K562 (cell line): ENCODE measurements at regions not wholly inside any gene's neighbourhood (a gene's known extent, or its start where the extent isn't known, plus 50 kb on each side); places are given as distances from the start of the nearest gene placed in this dataset.

Source experiments
- RAD51 ChIP-seq: fragments of 450-650 bp; IDR thresholded peaks from 2 replicates; pipeline ENCODE4 v1.7.1; 2016; ENCODE audit warnings: low read depth, mild to moderate bottlenecking, borderline replicate concordance
- SIRT6 ChIP-seq: IDR thresholded peaks from one replicate; pipeline ENCODE4 v1.6.1; 2012; ENCODE audit warnings: low read depth, mild to moderate bottlenecking, control low read depth, inconsistent platforms, low read length, moderate library complexity
- TEAD4 ChIP-seq, 2 experiments: sonication (generic) in 1 of 2; formaldehyde crosslinking in 1 of 2; IDR thresholded peaks; 2 replicates each; pipeline versions ENCODE4 v1.6.1 to v1.8.0; 2012 to 2022; ENCODE audit warnings: borderline replicate concordance in 1 of 2, inconsistent platforms in 1 of 2, low read length in 1 of 2, mild to moderate bottlenecking in 1 of 2, missing genetic modification reagents in 1 of 2
- USF2 ChIP-seq: sonication (generic); formaldehyde crosslinking; IDR thresholded peaks from 2 replicates; pipeline ENCODE4 v1.5.0; 2020; ENCODE audit warnings: missing genetic modification reagents
- TF ChIP-seq, protein P1 (sequence below): fragments of 450-650 bp; IDR thresholded peaks from 2 replicates; pipeline ENCODE4 v1.6.1; 2016; ENCODE audit warnings: mild to moderate bottlenecking, moderate library complexity
- TF ChIP-seq, protein P2 (sequence below), 2 experiments: fragments of 450-650 bp; IDR thresholded peaks; 2 replicates each; pipeline ENCODE4 v1.6.1; 2016; ENCODE audit warnings: mild to moderate bottlenecking in 2 of 2, borderline replicate concordance in 1 of 2, low read depth in 1 of 2, moderate library complexity in 1 of 2

GRCh38 chr3:177278016-177278415, 80.7 kb upstream of the TBL1XR1 start (continued):
- peak; percentile 40; the same call in 1 of the 2 replicates for TF ChIP-seq RAD51
- peak; percentile 47 for TF ChIP-seq TEAD4 (IDR thresholded peaks at IDR 0.05; ENCODE audit: low read length)
- no peak for TF ChIP-seq TEAD4 (CRISPR knock-in tag; IDR thresholded peaks at IDR 0.05; ENCODE audit: borderline replicate concordance)
- TF ChIP-seq, protein P1, sequence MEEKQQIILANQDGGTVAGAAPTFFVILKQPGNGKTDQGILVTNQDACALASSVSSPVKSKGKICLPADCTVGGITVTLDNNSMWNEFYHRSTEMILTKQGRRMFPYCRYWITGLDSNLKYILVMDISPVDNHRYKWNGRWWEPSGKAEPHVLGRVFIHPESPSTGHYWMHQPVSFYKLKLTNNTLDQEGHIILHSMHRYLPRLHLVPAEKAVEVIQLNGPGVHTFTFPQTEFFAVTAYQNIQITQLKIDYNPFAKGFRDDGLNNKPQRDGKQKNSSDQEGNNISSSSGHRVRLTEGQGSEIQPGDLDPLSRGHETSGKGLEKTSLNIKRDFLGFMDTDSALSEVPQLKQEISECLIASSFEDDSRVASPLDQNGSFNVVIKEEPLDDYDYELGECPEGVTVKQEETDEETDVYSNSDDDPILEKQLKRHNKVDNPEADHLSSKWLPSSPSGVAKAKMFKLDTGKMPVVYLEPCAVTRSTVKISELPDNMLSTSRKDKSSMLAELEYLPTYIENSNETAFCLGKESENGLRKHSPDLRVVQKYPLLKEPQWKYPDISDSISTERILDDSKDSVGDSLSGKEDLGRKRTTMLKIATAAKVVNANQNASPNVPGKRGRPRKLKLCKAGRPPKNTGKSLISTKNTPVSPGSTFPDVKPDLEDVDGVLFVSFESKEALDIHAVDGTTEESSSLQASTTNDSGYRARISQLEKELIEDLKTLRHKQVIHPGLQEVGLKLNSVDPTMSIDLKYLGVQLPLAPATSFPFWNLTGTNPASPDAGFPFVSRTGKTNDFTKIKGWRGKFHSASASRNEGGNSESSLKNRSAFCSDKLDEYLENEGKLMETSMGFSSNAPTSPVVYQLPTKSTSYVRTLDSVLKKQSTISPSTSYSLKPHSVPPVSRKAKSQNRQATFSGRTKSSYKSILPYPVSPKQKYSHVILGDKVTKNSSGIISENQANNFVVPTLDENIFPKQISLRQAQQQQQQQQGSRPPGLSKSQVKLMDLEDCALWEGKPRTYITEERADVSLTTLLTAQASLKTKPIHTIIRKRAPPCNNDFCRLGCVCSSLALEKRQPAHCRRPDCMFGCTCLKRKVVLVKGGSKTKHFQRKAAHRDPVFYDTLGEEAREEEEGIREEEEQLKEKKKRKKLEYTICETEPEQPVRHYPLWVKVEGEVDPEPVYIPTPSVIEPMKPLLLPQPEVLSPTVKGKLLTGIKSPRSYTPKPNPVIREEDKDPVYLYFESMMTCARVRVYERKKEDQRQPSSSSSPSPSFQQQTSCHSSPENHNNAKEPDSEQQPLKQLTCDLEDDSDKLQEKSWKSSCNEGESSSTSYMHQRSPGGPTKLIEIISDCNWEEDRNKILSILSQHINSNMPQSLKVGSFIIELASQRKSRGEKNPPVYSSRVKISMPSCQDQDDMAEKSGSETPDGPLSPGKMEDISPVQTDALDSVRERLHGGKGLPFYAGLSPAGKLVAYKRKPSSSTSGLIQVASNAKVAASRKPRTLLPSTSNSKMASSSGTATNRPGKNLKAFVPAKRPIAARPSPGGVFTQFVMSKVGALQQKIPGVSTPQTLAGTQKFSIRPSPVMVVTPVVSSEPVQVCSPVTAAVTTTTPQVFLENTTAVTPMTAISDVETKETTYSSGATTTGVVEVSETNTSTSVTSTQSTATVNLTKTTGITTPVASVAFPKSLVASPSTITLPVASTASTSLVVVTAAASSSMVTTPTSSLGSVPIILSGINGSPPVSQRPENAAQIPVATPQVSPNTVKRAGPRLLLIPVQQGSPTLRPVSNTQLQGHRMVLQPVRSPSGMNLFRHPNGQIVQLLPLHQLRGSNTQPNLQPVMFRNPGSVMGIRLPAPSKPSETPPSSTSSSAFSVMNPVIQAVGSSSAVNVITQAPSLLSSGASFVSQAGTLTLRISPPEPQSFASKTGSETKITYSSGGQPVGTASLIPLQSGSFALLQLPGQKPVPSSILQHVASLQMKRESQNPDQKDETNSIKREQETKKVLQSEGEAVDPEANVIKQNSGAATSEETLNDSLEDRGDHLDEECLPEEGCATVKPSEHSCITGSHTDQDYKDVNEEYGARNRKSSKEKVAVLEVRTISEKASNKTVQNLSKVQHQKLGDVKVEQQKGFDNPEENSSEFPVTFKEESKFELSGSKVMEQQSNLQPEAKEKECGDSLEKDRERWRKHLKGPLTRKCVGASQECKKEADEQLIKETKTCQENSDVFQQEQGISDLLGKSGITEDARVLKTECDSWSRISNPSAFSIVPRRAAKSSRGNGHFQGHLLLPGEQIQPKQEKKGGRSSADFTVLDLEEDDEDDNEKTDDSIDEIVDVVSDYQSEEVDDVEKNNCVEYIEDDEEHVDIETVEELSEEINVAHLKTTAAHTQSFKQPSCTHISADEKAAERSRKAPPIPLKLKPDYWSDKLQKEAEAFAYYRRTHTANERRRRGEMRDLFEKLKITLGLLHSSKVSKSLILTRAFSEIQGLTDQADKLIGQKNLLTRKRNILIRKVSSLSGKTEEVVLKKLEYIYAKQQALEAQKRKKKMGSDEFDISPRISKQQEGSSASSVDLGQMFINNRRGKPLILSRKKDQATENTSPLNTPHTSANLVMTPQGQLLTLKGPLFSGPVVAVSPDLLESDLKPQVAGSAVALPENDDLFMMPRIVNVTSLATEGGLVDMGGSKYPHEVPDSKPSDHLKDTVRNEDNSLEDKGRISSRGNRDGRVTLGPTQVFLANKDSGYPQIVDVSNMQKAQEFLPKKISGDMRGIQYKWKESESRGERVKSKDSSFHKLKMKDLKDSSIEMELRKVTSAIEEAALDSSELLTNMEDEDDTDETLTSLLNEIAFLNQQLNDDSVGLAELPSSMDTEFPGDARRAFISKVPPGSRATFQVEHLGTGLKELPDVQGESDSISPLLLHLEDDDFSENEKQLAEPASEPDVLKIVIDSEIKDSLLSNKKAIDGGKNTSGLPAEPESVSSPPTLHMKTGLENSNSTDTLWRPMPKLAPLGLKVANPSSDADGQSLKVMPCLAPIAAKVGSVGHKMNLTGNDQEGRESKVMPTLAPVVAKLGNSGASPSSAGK, result 0 out of 2 replicates have a peak, but pooled peaks have one; percentile 11
- no peak for TF ChIP-seq SIRT6
- TF ChIP-seq USF2 (CRISPR knock-in tag), result peak; percentile 53; the same call in 1 of the 2 replicates
- TF ChIP-seq, protein P2, sequence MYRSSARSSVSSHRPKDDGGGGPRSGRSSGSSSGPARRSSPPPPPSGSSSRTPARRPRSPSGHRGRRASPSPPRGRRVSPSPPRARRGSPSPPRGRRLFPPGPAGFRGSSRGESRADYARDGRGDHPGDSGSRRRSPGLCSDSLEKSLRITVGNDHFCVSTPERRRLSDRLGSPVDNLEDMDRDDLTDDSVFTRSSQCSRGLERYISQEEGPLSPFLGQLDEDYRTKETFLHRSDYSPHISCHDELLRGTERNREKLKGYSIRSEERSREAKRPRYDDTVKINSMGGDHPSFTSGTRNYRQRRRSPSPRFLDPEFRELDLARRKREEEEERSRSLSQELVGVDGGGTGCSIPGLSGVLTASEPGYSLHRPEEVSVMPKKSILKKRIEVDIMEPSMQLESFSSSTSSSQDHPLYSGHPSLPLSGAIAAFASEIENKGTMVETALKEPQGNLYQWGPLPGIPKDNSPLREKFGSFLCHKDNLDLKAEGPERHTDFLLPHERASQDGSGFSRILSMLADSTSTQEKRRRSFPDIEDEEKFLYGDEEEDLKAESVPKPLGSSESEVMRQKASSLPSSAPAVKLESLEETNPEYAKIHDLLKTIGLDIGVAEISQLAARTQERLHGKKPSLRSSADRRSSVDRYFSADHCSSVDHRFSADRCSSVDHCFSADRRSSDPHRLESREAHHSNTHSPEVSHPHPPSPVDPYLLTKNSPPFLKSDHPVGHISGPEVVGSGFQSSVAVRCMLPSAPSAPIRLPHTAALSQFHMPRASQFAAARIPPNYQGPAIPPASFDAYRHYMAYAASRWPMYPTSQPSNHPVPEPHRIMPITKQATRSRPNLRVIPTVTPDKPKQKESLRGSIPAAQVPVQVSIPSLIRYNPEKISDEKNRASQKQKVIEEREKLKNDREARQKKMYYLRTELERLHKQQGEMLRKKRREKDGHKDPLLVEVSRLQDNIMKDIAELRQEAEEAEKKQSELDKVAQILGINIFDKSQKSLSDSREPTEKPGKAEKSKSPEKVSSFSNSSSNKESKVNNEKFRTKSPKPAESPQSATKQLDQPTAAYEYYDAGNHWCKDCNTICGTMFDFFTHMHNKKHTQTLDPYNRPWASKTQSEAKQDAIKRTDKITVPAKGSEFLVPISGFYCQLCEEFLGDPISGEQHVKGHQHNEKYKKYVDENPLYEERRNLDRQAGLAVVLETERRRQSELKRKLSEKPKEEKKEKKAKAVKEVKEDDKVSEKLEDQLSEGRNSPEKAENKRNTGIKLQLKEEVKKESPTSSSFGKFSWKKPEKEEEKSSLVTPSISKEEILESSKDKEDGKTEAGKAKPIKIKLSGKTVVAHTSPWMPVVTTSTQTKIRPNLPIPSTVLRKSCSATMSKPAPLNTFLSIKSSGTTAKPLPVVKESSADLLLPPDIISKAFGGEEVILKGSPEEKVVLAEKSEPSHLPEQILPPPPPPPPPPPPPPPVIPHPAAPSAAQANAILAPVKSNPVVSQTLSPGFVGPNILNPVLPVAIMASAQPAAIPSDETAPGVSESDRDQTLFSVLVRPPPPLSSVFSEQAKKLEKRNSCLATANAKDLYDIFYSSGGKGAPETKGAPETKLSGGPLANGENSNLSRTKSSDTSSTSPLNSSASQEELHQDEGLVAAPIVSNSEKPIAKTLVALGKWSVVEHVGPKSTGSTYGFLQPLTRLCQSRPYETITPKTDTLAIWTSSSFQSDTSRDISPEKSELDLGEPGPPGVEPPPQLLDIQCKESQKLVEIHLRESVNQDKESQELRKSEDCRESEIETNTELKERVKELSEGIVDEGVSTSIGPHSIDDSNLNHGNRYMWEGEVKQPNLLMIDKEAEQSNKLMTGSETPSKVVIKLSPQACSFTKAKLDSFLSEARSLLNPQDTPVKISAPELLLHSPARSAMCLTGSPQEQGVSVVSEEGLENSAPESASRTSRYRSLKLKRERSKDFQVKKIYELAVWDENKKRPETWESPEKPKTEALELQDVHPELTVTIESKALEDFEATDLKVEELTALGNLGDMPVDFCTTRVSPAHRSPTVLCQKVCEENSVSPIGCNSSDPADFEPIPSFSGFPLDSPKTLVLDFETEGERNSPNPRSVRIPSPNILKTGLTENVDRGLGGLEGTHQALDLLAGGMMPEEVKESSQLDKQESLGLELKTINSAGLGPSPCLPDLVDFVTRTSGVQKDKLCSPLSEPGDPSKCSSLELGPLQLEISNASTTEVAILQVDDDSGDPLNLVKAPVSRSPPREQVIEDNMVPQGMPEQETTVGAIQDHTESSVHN (IDR thresholded peaks at IDR 0.05; ENCODE audit: borderline replicate concordance in 1 of 2, low read depth in 1 of 2), result no peak
